Ectodermal cell (in vitro differentiated cells): ENCODE measurements at regions not wholly inside any gene's neighbourhood (a gene's known extent, or its start where the extent isn't known, plus 50 kb on each side); places are given as distances from the start of the nearest gene placed in this dataset.
"Not testable (repeated sequence)": the region's sequence is repeated elsewhere in the genome, so short reads cannot be mapped to it uniquely, and the experiment has no call there.

ENCODE experiments used
- H3K27ac ChIP-seq: 2 replicates; pipeline ENCODE4 v1.7.0; 2013; ENCODE audit warnings: mild to moderate bottlenecking, low read depth, low read length; ENCODE audit not compliant: insufficient read depth, poor library complexity, severe bottlenecking
- H3K27me3 ChIP-seq: 2 replicates; pipeline ENCODE4 v1.7.0; 2013; ENCODE audit warnings: mild to moderate bottlenecking, low read length; ENCODE audit not compliant: insufficient read depth, control insufficient read depth, poor library complexity, severe bottlenecking
- H3K36me3 ChIP-seq: one replicate; pipeline ENCODE4 v1.7.0; 2013; ENCODE audit warnings: low read length; ENCODE audit not compliant: control insufficient read depth, insufficient read depth
- H3K4me1 ChIP-seq: one replicate; pipeline ENCODE4 v1.7.0; 2013; ENCODE audit warnings: low read length; ENCODE audit not compliant: control insufficient read depth, insufficient read depth
- H3K4me3 ChIP-seq: 2 replicates; pipeline ENCODE4 v1.7.0; 2013; ENCODE audit warnings: low read depth, low read length, control low read depth; ENCODE audit not compliant: insufficient read depth
- H3K9me3 ChIP-seq: 2 replicates; pipeline ENCODE4 v1.7.0; 2013; ENCODE audit warnings: mild to moderate bottlenecking, low read length, moderate library complexity; ENCODE audit not compliant: control insufficient read depth
- WGBS, 2 experiments: methylation state at CpG; one replicate each; pipeline ENCODE4 v1.1.7; 2013; ENCODE audit warnings: missing lambda C conversion rate in 2 of 2; 5-methylcytosine and 5-hydroxymethylcytosine counted together

- Histone ChIP-seq H3K27ac (no peak overlapping the region), H3K4me3 (no peak overlapping the region), H3K9me3 (no peaks in the 10 kb centered on the region), H3K4me1 (no peaks in the 10 kb centered on the region), H3K27me3 (no peaks in the 10 kb centered on the region), H3K36me3 (no peaks in the 10 kb centered on the region)
- 82 to 90% methylated on average over 6 of the region's 6 CpGs for WGBS, 2 experiments
These were observed 611.1 kb upstream of the COBL start for GRCh38 chr7:51927738-51928137.

DNA sequence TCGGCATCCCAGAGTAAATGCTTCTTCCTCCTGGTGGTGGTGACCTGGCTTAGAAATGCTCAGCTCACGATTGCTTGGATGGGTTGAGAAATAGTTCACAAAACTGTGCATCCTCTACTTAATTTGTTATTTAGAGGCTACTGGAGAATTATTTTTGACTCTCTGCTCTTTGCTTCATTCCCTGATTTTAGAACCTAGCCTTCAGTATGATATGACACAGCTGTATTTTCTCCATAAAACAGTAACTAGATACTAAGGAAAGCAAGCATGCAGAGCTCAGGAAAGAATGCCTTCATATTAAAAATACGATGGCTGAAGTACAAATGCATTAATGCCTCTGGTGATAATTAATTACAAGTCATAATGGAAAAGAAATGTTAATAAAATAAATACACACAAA is 602.0 kb upstream of the COBL start:
- Histone ChIP-seq H3K9me3 (no peaks in the 10 kb centered on the region), H3K36me3 (no peaks in the 10 kb centered on the region), H3K4me1 (no peaks in the 10 kb centered on the region), H3K27ac (no peak overlapping the region), H3K27me3 (no peaks in the 10 kb centered on the region), H3K4me3 (no peak overlapping the region)
- 90 to 99% methylated on average over 2 to 3 of the region's 3 CpGs for WGBS, 2 experiments

DNA sequence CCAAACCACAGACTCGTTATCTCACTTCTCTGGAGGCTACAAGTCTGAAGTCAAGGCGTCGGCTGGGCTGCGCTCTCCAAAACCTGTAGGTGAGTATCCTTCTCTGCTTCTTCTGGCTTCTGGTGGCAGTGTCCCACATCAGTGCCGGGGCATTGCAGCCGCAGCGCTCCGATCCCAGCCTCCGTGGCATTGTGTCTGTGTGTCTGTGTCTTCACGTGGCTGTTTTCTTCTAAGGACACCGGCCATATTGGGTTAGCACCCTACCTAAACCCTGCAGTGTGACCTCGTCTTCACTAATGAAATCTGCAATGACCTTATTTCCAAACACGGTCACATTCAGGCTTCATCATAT is 584.9 kb upstream of the COBL start:
- Histone ChIP-seq H3K4me1 (no peaks in the 10 kb centered on the region), H3K27me3 (no peaks in the 10 kb centered on the region), H3K9me3 (no peaks in the 10 kb centered on the region), H3K27ac (no peak overlapping the region), H3K36me3 (no peaks in the 10 kb centered on the region), H3K4me3 (no peak overlapping the region)
- 94 to 95% methylated on average over 13 of the region's 13 CpGs for WGBS, 2 experiments

- H3K27me3 ChIP-seq, H3K4me3 ChIP-seq, H3K9me3 ChIP-seq, H3K36me3 ChIP-seq, H3K27ac ChIP-seq, H3K4me1 ChIP-seq: not testable (repeated sequence)
- 94 to 95% methylated on average over 42 of the region's 42 CpGs for WGBS, 2 experiments
These were observed 584.3 kb upstream of the COBL start for GRCh38 chr7:51900755-51901488.

GRCh38 chr7:51899611-51900010 is 583.0 kb upstream of the COBL start:
- whole genome bisulfite sequencing, 2 experiments: 91 to 93% methylated on average over 9 of the region's 9 CpGs
- no peaks in the 10 kb centered on the region for H3K36me3 ChIP-seq
- no peak overlapping the region for H3K4me3 ChIP-seq
- no peaks in the 10 kb centered on the region for H3K27me3 ChIP-seq
- H3K27ac ChIP-seq: no peak overlapping the region
- no peaks in the 10 kb centered on the region for H3K9me3 ChIP-seq
- H3K4me1 ChIP-seq: no peaks in the 10 kb centered on the region

GRCh38 chr7:51882412-51882811 is 565.8 kb upstream of the COBL start:
- WGBS, 2 experiments: 91 to 95% methylated on average over 1 of the region's 1 CpG
- no peaks in the 10 kb centered on the region for H3K36me3 ChIP-seq
- no peak overlapping the region for H3K4me3 ChIP-seq

DNA sequence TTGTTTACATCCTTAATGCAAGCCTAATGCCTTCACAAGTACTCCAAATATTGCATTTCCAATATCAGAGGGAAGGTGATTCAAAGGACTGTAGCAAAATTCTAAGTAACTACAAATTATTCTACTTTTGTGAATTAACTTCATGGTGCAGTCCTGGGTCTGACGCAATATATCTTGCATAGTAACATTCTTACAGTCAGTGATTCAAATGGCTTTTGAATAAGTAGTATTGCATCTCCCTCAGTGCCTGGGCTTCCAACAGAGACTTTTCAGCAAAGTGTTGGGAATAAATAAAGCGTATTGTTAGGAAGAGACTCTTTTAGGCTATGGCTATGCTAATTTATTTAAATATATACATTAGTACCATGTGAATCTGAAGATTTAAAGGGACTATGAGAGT is 564.7 kb upstream of the COBL start:
- Histone ChIP-seq H3K9me3 (no peaks in the 10 kb centered on the region), H3K4me1 (peaks cover 4% of the 10 kb centered on the region), H3K27me3 (no peaks in the 10 kb centered on the region), H3K36me3 (no peaks in the 10 kb centered on the region), H3K27ac (no peak overlapping the region), H3K4me3 (no peak overlapping the region)
- 75 to 100% methylated on average over 1 to 2 of the region's 2 CpGs for WGBS, 2 experiments

More at GRCh38 chr7:51882412-51882811, 565.8 kb upstream of the COBL start:
- no peak overlapping the region for H3K27ac ChIP-seq
- H3K4me1 ChIP-seq: peaks cover 4% of the 10 kb centered on the region
- H3K9me3 ChIP-seq: no peaks in the 10 kb centered on the region
- H3K27me3 ChIP-seq: no peaks in the 10 kb centered on the region

DNA sequence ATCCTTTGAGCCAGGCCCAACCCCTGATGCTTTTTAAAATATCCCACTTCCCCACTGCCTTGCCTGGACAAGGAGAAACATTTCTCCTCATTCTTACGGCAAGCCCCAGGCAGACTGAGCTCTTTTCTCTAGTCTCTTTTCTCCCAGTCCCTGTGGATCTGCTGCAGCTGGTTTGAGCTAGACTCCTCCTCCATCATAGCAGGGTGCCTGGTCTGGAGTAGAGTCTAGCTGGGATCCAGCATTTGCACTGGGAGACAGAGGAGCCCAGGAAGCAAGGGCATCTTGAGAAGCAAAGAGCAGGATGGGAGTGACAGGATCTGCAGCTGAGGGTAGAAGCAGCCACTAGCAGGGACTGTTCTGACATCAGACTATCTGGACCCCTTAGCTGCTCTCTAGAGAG is 562.3 kb upstream of the COBL start:
- Histone ChIP-seq H3K4me3 (no peak overlapping the region), H3K4me1 (peaks cover 4% of the 10 kb centered on the region)
- 27 to 44% methylated on average over 1 of the region's 1 CpG for WGBS, 2 experiments

DNA sequence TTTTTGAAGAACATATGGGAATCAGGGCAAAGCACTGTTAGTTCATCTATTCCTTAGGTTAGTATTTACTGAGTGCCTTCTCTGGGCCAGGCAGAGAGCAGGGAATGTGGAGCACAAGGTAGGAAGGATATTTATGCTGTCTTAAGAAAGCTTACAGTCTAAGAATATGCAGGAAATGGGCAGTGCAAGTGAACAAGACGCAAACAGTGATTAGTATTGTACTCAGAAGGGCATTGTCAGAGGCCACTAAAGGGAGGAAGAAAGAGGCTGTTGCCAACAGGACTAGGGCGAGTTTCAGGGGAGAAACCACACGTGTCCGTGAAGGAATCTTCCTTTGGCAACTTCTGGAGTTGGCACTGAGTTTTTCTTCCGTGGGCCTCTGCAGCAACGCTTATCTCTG is 552.8 kb upstream of the COBL start:
- no peak overlapping the region for H3K27ac ChIP-seq
- 91 to 95% methylated on average over 6 of the region's 6 CpGs for WGBS, 2 experiments
- no peak overlapping the region for H3K4me3 ChIP-seq
- H3K36me3 ChIP-seq: no peaks in the 10 kb centered on the region
- no peaks in the 10 kb centered on the region for H3K27me3 ChIP-seq
- no peaks in the 10 kb centered on the region for H3K9me3 ChIP-seq
- no peaks in the 10 kb centered on the region for H3K4me1 ChIP-seq

More for the DNA sequence above, 562.3 kb upstream of the COBL start:
- no peak overlapping the region for H3K27ac ChIP-seq
- H3K36me3 ChIP-seq: no peaks in the 10 kb centered on the region
- H3K27me3 ChIP-seq: no peaks in the 10 kb centered on the region
- no peaks in the 10 kb centered on the region for H3K9me3 ChIP-seq

DNA sequence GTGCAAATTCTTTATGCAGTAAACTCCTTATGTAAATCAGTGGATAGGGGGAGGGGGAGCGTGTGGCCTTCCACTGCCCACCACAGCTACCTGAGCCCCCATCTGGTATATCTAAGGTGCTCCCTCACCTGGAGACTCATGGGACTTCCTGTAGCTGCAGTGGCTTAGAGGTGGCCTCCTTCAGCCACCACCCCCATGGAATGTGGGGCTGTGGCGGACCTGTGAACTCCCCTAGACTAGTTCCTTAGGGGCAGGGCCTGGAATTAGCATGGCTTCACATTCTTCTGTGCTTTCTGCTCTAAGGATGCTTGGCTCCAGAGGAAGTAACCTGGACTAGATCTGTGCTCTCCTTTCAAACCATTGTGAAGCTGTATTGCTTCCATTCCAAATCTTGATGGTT is 550.5 kb upstream of the COBL start:
- 88 to 95% methylated on average over 2 of the region's 2 CpGs for WGBS, 2 experiments
- no peak overlapping the region for H3K27ac ChIP-seq
- H3K4me3 ChIP-seq: no peak overlapping the region
- H3K36me3 ChIP-seq: no peaks in the 10 kb centered on the region
- H3K4me1 ChIP-seq: no peaks in the 10 kb centered on the region
- no peaks in the 10 kb centered on the region for H3K27me3 ChIP-seq
- no peaks in the 10 kb centered on the region for H3K9me3 ChIP-seq

GRCh38 chr7:51860305-51860704 is 543.7 kb upstream of the COBL start:
- H3K36me3 ChIP-seq: no peaks in the 10 kb centered on the region
- 96 to 100% methylated on average over 2 of the region's 2 CpGs for WGBS, 2 experiments
- H3K27me3 ChIP-seq: no peaks in the 10 kb centered on the region

More at GRCh38 chr7:51860305-51860704, 543.7 kb upstream of the COBL start:
- Histone ChIP-seq H3K4me1 (no peaks in the 10 kb centered on the region), H3K9me3 (no peaks in the 10 kb centered on the region), H3K4me3 (no peak overlapping the region), H3K27ac (no peak overlapping the region)
